ENCODE measurements at regions not wholly inside any gene's neighbourhood (a gene's known extent, or its start where the extent isn't known, plus 50 kb on each side); places are given as distances from the start of the nearest gene placed in this dataset.

- in situ Hi-C loops (cut with MboI; ENCODE audit: low sequenced_read_pairs), result no loop called here
Measured at GRCh38 chr14:58942516-58942915, 246.0 kb upstream of the DAAM1 start.

GRCh38 chr14:58944343-58944967 is 244.0 kb upstream of the DAAM1 start:
- in situ Hi-C loops (cut with MboI; ENCODE audit: low sequenced_read_pairs), result no loop called here

GRCh38 chr14:58944968-58945356 is 243.5 kb upstream of the DAAM1 start:
- in situ Hi-C loops (cut with MboI; ENCODE audit: low sequenced_read_pairs), result no loop called here

- in situ Hi-C loops (cut with MboI; ENCODE audit: low sequenced_read_pairs), result no loop called here
Measured at GRCh38 chr14:58946431-58946830, 242.0 kb upstream of the DAAM1 start.

GRCh38 chr14:58947156-58947555 is 241.3 kb upstream of the DAAM1 start:
- in situ Hi-C loops (cut with MboI; ENCODE audit: low sequenced_read_pairs), result no loop called here

GRCh38 chr14:58947814-58948445 is 240.5 kb upstream of the DAAM1 start:
- in situ Hi-C loops (cut with MboI; ENCODE audit: low sequenced_read_pairs), result no loop called here

- in situ Hi-C loops (cut with MboI; ENCODE audit: low sequenced_read_pairs), result no loop called here
Measured at GRCh38 chr14:58950555-58950954, 237.9 kb upstream of the DAAM1 start.

DNA sequence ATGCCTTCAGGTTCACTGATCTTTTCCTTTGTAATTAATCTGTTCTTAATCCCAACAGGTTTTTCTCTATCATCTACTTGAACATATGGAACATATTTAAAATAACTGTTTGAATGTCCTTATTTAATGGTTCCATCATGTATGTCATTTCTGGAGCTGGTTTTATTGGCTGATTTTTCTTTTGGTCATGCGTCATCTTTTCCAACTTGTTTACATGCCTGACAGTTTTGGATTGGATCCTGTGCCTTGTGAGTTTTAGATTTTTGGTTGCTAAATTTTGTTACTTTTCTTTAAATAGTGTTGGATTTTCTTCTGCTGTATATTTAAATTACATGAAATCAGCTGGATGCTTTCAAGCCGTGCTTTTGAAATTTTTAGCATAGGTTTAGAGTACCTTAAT is 237.3 kb upstream of the DAAM1 start:
- in situ Hi-C loops (cut with MboI; ENCODE audit: low sequenced_read_pairs), result no loop called here

- in situ Hi-C loops (cut with MboI; ENCODE audit: low sequenced_read_pairs), result no loop called here
Measured at GRCh38 chr14:58954052-58954451, 234.4 kb upstream of the DAAM1 start.

DNA sequence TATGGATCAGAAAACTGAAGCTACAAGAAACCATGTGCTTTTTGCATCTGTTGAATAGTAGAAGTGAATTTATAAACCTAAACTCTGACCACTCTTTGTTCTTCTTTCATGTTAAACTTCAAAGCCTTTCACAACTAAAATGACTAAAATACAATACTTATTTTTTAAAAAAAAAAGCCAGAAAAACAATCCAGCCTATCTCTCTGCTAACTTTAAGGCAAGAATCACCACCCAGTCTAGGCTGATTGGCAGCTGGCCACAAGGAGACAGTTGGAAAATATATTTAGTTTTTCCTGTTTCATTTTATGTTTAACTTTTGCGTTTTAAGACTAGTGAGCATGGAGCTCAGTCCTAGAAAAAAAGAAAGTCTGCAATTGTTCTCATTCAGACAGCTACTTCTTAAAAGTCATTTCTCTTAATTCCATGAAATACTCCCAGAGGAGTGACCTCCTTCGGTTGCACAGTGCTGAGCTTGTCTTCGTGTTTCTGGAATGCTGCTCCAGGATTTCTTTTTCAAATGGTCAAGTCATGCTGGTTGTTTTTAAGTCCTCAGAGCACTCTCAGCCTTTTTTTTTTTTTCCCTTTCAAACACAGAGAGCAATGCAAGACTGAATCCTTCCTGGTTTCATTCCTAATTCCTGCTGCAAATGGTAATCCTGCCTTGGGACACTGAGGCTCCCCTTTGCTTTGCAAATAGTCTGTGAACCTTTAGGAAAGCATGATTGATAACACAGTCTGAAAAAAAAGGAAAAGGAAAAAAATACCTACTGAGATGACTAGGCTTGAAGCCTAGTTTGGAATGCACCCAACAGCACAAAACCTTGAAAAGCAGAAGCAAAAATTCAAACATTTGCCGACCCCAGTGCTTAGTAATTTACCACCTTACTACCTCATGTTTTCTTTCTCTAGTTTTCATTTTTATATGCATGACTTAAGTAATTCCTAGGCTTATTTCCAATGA is 233.3 kb upstream of the DAAM1 start:
- in situ Hi-C loops (cut with MboI; ENCODE audit: low sequenced_read_pairs), result no loop called here

DNA sequence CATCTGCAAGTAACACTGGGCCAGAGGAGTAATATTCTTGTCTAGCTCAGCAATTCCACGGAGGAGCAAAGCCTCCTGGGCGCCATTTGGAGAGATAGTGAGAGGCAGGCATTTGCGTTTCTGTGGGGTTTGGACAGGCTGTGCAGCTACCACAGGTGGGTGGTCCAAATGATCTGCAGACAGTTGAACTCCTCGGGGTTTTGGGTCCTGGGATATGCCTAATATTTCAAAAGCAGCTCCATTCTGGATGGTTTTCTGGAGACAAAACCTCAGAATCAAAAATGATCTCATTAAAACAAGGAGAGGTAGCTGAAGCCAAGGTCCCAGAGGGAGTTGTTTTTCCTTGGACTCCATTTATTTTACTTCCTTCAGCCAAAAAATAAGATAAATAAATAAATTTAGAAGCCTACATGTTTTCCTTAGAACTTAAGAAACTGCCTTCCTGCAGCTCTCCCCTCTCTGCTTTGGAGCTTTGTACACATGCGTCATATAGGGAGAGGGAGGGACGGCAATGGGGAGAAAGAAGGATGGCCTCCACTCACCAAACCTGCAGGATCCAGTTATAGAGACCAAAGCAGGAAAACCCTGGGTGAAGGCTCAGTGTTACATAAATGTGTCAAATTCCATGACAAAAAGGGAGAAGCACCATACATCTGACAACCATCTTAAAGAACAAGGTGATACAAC is 227.3 kb upstream of the DAAM1 start:
- in situ Hi-C loops (cut with MboI; ENCODE audit: low sequenced_read_pairs), result no loop called here

- in situ Hi-C loops (cut with MboI; ENCODE audit: low sequenced_read_pairs), result no loop called here
Measured at GRCh38 chr14:58963873-58964597, 224.4 kb upstream of the DAAM1 start.

DNA sequence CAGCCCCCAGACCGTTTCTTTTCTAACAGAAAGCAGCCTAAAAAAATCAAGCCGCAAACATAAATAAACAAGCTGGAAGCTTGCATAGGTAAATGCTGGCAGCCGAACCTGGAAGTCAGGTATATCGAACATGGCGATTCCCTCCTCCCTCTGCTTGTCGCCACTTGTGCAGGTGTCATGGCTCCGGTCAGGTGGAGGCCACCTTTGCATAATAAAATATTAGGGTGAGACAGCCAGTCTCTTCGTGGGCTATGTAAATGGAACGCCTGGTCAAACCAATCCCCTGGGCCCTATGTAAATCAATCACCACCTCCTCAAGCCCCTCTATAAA is 223.9 kb upstream of the DAAM1 start:
- in situ Hi-C loops (cut with MboI; ENCODE audit: low sequenced_read_pairs), result no loop called here

GRCh38 chr14:58965601-58966000 is 222.9 kb upstream of the DAAM1 start:
- in situ Hi-C loops (cut with MboI; ENCODE audit: low sequenced_read_pairs), result no loop called here

DNA sequence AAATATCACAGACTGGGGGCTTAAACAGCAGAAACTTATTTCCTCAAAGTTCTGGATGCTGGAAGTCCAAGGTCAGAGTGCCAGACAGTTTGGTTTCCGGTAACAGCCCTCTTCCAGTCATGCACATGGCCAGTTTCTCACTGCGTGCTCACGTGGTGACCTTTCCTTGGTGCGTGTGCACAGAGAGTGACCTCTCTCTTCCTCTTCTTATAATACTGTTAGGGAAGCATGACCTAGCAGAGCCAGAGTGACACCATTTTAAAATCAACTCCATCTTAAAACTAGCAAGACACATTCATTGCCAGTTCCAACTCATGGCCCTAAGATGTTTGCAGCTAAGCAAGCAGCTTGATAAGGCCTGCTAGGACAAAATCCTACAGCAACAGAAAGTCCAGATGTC is 221.5 kb upstream of the DAAM1 start:
- in situ Hi-C loops (cut with MboI; ENCODE audit: low sequenced_read_pairs), result no loop called here

DNA sequence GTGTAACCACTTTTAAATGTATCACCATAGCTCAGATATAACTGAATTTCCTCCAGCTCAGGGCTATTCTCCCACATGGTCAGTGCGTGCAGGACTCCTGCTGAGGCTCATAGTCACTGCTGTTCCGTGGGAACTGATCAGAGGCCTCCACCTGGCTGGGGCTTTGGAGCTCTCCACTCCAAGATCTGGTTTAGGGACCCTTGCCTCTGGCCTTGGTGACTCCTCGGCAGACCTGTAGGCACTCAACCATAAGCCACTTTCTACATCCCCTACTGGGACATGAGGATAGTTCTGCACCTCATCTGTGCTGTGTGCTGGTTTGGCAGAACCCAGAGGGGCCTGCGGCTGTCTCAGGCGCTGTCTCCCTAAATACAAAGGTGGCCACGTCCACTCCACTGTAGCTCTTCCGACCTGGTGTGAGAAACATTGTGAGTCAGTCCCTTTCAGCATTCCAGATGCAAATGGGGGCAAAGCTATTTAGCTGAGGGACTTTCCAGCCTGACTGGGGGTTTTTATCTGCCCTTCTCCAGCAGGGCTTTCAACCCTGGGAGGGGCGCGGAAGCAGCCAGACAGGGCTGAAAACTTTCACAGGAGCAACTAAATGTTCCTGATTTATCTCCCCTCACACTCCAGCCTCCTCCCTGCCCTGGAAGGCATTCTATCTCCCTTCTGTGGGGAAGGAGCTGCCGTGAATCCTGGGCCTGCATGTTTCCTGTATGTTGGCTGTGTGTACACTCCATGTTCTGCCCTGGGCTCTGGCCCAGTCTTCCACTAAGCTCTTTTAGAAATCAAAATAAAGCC is 218.3 kb upstream of the DAAM1 start:
- in situ Hi-C loops (cut with MboI; ENCODE audit: low sequenced_read_pairs), result no loop called here

DNA sequence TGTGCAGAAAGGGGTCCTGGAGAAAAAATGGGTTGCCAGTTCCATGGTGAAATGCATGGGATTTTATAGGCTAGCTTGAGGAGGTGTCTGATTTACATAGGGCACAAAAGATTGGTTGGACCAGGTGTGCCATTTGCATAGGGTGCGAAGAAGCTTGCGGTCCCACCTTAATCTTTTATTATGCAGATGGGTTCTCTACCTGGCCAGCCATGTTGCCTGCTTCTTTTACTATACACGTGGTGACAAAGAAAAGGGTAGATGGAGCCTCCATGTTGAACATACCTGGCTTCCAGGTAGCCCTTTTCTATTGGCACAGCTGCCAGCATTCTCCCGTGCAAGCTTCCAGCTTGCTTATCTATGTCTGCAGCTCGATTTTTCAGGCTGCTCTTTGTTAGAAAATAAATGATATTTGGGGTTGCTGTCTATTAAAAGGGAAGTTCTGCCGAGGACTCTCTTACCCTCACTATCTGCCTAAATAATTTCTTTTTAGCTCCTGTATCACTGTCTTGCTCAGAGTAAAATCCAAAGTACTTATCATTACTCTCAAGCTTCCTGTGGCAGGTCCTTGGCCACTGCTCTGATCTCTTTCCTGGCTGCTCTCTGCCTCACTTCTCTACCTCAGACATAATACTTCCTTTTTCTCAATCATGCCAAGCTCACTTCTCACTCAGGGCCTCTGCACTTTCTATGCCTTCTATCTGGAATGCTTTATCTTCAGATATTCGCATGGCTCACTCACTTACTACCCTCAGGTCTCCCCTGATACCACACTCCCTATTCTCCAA is 216.0 kb upstream of the DAAM1 start:
- in situ Hi-C loops (cut with MboI; ENCODE audit: low sequenced_read_pairs), result no loop called here

- in situ Hi-C loops (cut with MboI; ENCODE audit: low sequenced_read_pairs), result no loop called here
Measured at GRCh38 chr14:58977366-58977765, 211.1 kb upstream of the DAAM1 start.

GRCh38 chr14:58978343-58978742 is 210.1 kb upstream of the DAAM1 start:
- in situ Hi-C loops (cut with MboI; ENCODE audit: low sequenced_read_pairs), result no loop called here
